IMR-90 (cell line): ENCODE measurements at regions not wholly inside any gene's neighbourhood (a gene's known extent, or its start where the extent isn't known, plus 50 kb on each side); places are given as distances from the start of the nearest gene placed in this dataset.

Source experiments
- ATAC-seq: fragments of 200-7000 bp; cut with Tn5 transposase; 2 replicates; pipeline ENCODE4 v1.9.1; 2020; ENCODE audit warnings: low read depth, mild to moderate bottlenecking, moderate library complexity
- BruUV-seq: library from RNA; stranded (reverse); fragments of 400-500 nt; replicated peaks from 2 replicates; lab custom pipeline; 2021; lab: Mats Ljungman, UMichigan
- CTCF ChIA-PET: fragments of 300-600 bp; formaldehyde crosslinking; extraction: SDS; loops from one replicate; lab custom pipeline; 2021; ENCODE audit warnings: antibody characterized with exemption; lab: Yijun Ruan, JAX
- POLR2A ChIA-PET: fragments of 300-600 bp; sonication (Branson Sonifier 250); formaldehyde crosslinking; loops from one replicate; lab custom pipeline; 2022; ENCODE audit warnings: antibody characterized with exemption; ENCODE audit not compliant: unreplicated experiment; lab: Charles Lee
- DNase-seq: peaks from one replicate; pipeline ENCODE4 v3.0.0; 2013
- H2AFZ ChIP-seq: replicated peaks from 2 replicates; pipeline ENCODE3; 2013; ENCODE audit warnings: low read length, mild to moderate bottlenecking; ENCODE audit not compliant: poor library complexity
- H2AK5ac ChIP-seq: 2 replicates; pipeline ENCODE4 v1.6.1; 2013; ENCODE audit warnings: low read depth, low read length, inconsistent platforms
- H2AK9ac ChIP-seq: replicated peaks from 2 replicates; pipeline ENCODE3; 2013; ENCODE audit warnings: mild to moderate bottlenecking, low read depth, low read length, moderate library complexity; ENCODE audit not compliant: poor library complexity
- H2BK120ac ChIP-seq: 2 replicates; pipeline ENCODE4 v1.6.1; 2013; ENCODE audit warnings: low read depth, low read length, inconsistent platforms
- H2BK15ac ChIP-seq: 3 replicates; pipeline ENCODE4 v1.6.1; 2013; ENCODE audit warnings: low read depth, low read length, inconsistent platforms
- H2BK20ac ChIP-seq: 2 replicates; pipeline ENCODE4 v1.6.1; 2013; ENCODE audit warnings: low read depth, mild to moderate bottlenecking, inconsistent platforms, low read length, moderate library complexity
- H2BK5ac ChIP-seq: 2 replicates; pipeline ENCODE4 v1.6.1; 2013; ENCODE audit warnings: mild to moderate bottlenecking, low read depth, low read length, inconsistent platforms; ENCODE audit not compliant: poor library complexity, severe bottlenecking
- H3K14ac ChIP-seq: replicated peaks from 2 replicates; pipeline ENCODE4 v1.6.1; 2013; ENCODE audit warnings: low read depth, low read length, inconsistent platforms
- H3K18ac ChIP-seq: 2 replicates; pipeline ENCODE4 v1.6.1; 2013; ENCODE audit warnings: low read depth, low read length, control low read depth
- H3K23ac ChIP-seq: 2 replicates; pipeline ENCODE4 v1.6.1; 2013; ENCODE audit warnings: low read depth, low read length, inconsistent platforms
- H3K27ac ChIP-seq: 2 replicates; pipeline ENCODE4 v1.5.1; 2013; ENCODE audit warnings: mild to moderate bottlenecking, control low read depth, low read length; ENCODE audit not compliant: insufficient read depth
- H3K27me3 ChIP-seq: 2 replicates; pipeline ENCODE4 v1.6.1; 2013; ENCODE audit warnings: low read length; ENCODE audit not compliant: control insufficient read depth, insufficient read depth
- H3K36me3 ChIP-seq: 2 replicates; pipeline ENCODE4 v1.6.1; 2013; ENCODE audit warnings: low read length, mixed read lengths; ENCODE audit not compliant: control insufficient read depth, insufficient read depth
- H3K4ac ChIP-seq: 2 replicates; pipeline ENCODE4 v1.6.1; 2013; ENCODE audit warnings: low read depth, low read length, inconsistent platforms
- H3K4me1 ChIP-seq: 2 replicates; pipeline ENCODE4 v1.6.1; 2013; ENCODE audit warnings: low read length, mixed read lengths; ENCODE audit not compliant: control insufficient read depth, insufficient read depth
- H3K4me2 ChIP-seq: 2 replicates; pipeline ENCODE4 v1.6.1; 2013; ENCODE audit warnings: low read depth, mild to moderate bottlenecking, control low read depth, low read length, moderate library complexity
- H3K4me3 ChIP-seq: 2 replicates; pipeline ENCODE4 v1.5.1; 2013; ENCODE audit warnings: low read depth, mild to moderate bottlenecking, control low read depth, low read length, moderate library complexity; ENCODE audit not compliant: insufficient read depth
- H3K56ac ChIP-seq: 2 replicates; pipeline ENCODE4 v1.6.1; 2013; ENCODE audit warnings: low read length, inconsistent platforms; ENCODE audit not compliant: insufficient read depth; ENCODE audit errors: extremely low read depth
- H3K79me1 ChIP-seq, 2 experiments: 2 replicates each; pipeline ENCODE4 v1.6.1; 2013; ENCODE audit warnings: low read length in 2 of 2, inconsistent platforms in 1 of 2, low read depth in 1 of 2
- H3K9ac ChIP-seq: 2 replicates; pipeline ENCODE4 v1.6.1; 2013; ENCODE audit warnings: low read depth, low read length, control low read depth
- H3K9me1 ChIP-seq: 2 replicates; pipeline ENCODE4 v1.6.1; 2013; ENCODE audit warnings: low read length, inconsistent platforms; ENCODE audit not compliant: insufficient read depth
- H3K9me3 ChIP-seq: 2 replicates; pipeline ENCODE4 v1.6.1; 2013; ENCODE audit warnings: low read length; ENCODE audit not compliant: control insufficient read depth, insufficient read depth
- H4K20me1 ChIP-seq: 2 replicates; pipeline ENCODE4 v1.6.1; 2013; ENCODE audit warnings: low read length, inconsistent platforms; ENCODE audit not compliant: insufficient read depth
- H4K5ac ChIP-seq: 2 replicates; pipeline ENCODE4 v1.6.1; 2013; ENCODE audit warnings: mild to moderate bottlenecking, low read depth, low read length, control low read depth
- H4K8ac ChIP-seq, 2 experiments: 2 replicates each; pipeline ENCODE4 v1.6.1; 2013; ENCODE audit warnings: low read depth in 2 of 2, low read length in 2 of 2, control low read depth in 1 of 2, inconsistent platforms in 1 of 2
- H4K91ac ChIP-seq: 2 replicates; pipeline ENCODE4 v1.6.1; 2013; ENCODE audit warnings: low read depth, low read length, inconsistent platforms; ENCODE audit not compliant: insufficient read depth
- BHLHE40 ChIP-seq: fragments of 150-350 bp; IDR thresholded peaks from 2 replicates; pipeline ENCODE4 v1.6.1; 2016; ENCODE audit warnings: mild to moderate bottlenecking, low read depth, low read length
- FOS ChIP-seq: fragments of 150-350 bp; IDR thresholded peaks from 2 replicates; pipeline ENCODE4 v1.6.1; 2016; ENCODE audit warnings: low read depth, low read length
- MAFK ChIP-seq: IDR thresholded peaks from 2 replicates; pipeline ENCODE4 v1.6.1; 2012; ENCODE audit warnings: low read depth, low read length, improper control_type of control experiment
- MXI1 ChIP-seq: IDR thresholded peaks from 2 replicates; pipeline ENCODE4 v1.6.1; 2012; ENCODE audit warnings: low read depth, mild to moderate bottlenecking, low read length, moderate library complexity, borderline replicate concordance
- NFE2L2 ChIP-seq: fragments of 150-350 bp; IDR thresholded peaks from 2 replicates; pipeline ENCODE4 v1.6.1; 2016; ENCODE audit warnings: low read depth, mild to moderate bottlenecking, low read length
- RCOR1 ChIP-seq: IDR thresholded peaks from 2 replicates; pipeline ENCODE4 v1.6.1; 2012; ENCODE audit warnings: mild to moderate bottlenecking, low read length, improper control_type of control experiment; ENCODE audit not compliant: insufficient replicate concordance
- WGBS, 2 experiments: methylation state at CpG; one replicate each; pipeline versions ENCODE4 v1.1.5 to v1.1.7; 2013; ENCODE audit warnings: missing lambda C conversion rate in 2 of 2; ENCODE audit not compliant: insufficient read length in 1 of 2; ENCODE audit errors: extremely low coverage in 2 of 2; 5-methylcytosine and 5-hydroxymethylcytosine counted together
- dilution Hi-C: fragments of 300-500 bp; cut with HindIII; formaldehyde crosslinking; loops from one replicate; pipeline ENCODE4 v1.14.3; 2018; ENCODE audit warnings: low sequenced_read_pairs; ENCODE audit not compliant: unreplicated experiment
- in situ Hi-C: fragments of 300-500 bp; cut with MboI; formaldehyde crosslinking; loops from 3 replicates; pipeline ENCODE4 v1.14.3; 2019; ENCODE audit warnings: low sequenced_read_pairs, inconsistent platforms, mixed read lengths
- intact Hi-C: fragments of 100-400 bp; cut with micrococcal nuclease; formaldehyde crosslinking; loops from 2 replicates; pipeline ENCODE4 v1.10.0; 2022
- TF ChIP-seq, protein P1 (sequence below): fragments of 150-350 bp; IDR thresholded peaks from 2 replicates; pipeline ENCODE4 v1.6.1; 2016; ENCODE audit warnings: low read depth, mild to moderate bottlenecking, low read length, moderate library complexity, borderline replicate concordance
- TF ChIP-seq, protein P2 (sequence below): conservative IDR thresholded peaks from 2 replicates; pipeline ENCODE4 v1.5.1; 2012; ENCODE audit warnings: mild to moderate bottlenecking, low read depth, low read length, improper control_type of control experiment

- Histone ChIP-seq H3K4ac (no peak overlapping the region), H4K91ac (no peak overlapping the region), H2AK9ac (no peak overlapping the region), H3K27ac (no peak overlapping the region), H3K27me3 (no peaks in the 10 kb centered on the region), H2AFZ (no peak overlapping the region), H3K56ac (no peak overlapping the region), H2BK15ac (no peak overlapping the region), H3K4me2 (no peak overlapping the region), H3K23ac (no peak overlapping the region), H2BK5ac (no peak overlapping the region), H4K8ac (no peak overlapping the region), H2BK120ac (no peak overlapping the region), H3K36me3 (no peaks in the 10 kb centered on the region), H3K9ac (no peak overlapping the region), H3K9me1 (no peaks in the 10 kb centered on the region; the same call in 1 of the 2 replicates), H3K18ac (no peak overlapping the region), H4K5ac (no peak overlapping the region), H3K14ac (no peak overlapping the region), H4K20me1 (no peaks in the 10 kb centered on the region), H3K4me3 (no peak overlapping the region), H2AK5ac (no peak overlapping the region), H3K79me1 (no peaks in the 10 kb centered on the region), H3K4me1 (no peaks in the 10 kb centered on the region), H3K9me3 (peaks cover 2% of the 10 kb centered on the region; the same call in 1 of the 2 replicates), H2BK20ac (no peak overlapping the region)
- POLR2A ChIA-PET, result no interaction called here
- DNase-seq (no peak), ATAC-seq (no peak)
- dilution Hi-C loops, result no loop called here
- no CpG with 5 or more reads among the region's 5 CpGs for WGBS, 2 experiments
- CTCF ChIA-PET, result no interaction called here
- TF ChIP-seq NFE2L2 (no peak), MAFK (no peak), RCOR1 (no peak), MXI1 (no peak), FOS (no peak), BHLHE40 (no peak)
- TF ChIP-seq, protein P1, sequence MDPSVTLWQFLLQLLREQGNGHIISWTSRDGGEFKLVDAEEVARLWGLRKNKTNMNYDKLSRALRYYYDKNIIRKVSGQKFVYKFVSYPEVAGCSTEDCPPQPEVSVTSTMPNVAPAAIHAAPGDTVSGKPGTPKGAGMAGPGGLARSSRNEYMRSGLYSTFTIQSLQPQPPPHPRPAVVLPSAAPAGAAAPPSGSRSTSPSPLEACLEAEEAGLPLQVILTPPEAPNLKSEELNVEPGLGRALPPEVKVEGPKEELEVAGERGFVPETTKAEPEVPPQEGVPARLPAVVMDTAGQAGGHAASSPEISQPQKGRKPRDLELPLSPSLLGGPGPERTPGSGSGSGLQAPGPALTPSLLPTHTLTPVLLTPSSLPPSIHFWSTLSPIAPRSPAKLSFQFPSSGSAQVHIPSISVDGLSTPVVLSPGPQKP, result no peak
- TF ChIP-seq, protein P2, sequence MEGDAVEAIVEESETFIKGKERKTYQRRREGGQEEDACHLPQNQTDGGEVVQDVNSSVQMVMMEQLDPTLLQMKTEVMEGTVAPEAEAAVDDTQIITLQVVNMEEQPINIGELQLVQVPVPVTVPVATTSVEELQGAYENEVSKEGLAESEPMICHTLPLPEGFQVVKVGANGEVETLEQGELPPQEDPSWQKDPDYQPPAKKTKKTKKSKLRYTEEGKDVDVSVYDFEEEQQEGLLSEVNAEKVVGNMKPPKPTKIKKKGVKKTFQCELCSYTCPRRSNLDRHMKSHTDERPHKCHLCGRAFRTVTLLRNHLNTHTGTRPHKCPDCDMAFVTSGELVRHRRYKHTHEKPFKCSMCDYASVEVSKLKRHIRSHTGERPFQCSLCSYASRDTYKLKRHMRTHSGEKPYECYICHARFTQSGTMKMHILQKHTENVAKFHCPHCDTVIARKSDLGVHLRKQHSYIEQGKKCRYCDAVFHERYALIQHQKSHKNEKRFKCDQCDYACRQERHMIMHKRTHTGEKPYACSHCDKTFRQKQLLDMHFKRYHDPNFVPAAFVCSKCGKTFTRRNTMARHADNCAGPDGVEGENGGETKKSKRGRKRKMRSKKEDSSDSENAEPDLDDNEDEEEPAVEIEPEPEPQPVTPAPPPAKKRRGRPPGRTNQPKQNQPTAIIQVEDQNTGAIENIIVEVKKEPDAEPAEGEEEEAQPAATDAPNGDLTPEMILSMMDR, result no peak
- BruUV-seq, result no TSS peak
- in situ Hi-C loops, result no loop called here
- intact Hi-C loops, result no loop called here
These were observed 113.7 kb downstream of the WNT5A start for GRCh38 chr3:55373423-55373822.
